HepG2 (cell line): ENCODE measurements at regions not wholly inside any gene's neighbourhood (a gene's known extent, or its start where the extent isn't known, plus 50 kb on each side); places are given as distances from the start of the nearest gene placed in this dataset.

ENCODE experiments used
- CSRNP1 ChIP-seq: sonication (generic); formaldehyde crosslinking; IDR thresholded peaks from 2 replicates; pipeline ENCODE4 v1.8.1; 2023; ENCODE audit warnings: mild to moderate bottlenecking, missing genetic modification reagents
- FOXA3 ChIP-seq: IDR thresholded peaks from 2 replicates; pipeline ENCODE4 v1.6.1; 2016; ENCODE audit warnings: missing genetic modification reagents, missing compliant biosample characterization
- GPBP1L1 ChIP-seq: sonication (generic); formaldehyde crosslinking; IDR thresholded peaks from 2 replicates; pipeline ENCODE4 v1.5.0; 2020; ENCODE audit warnings: mild to moderate bottlenecking, missing genetic modification reagents
- HOXA9 ChIP-seq: sonication (generic); formaldehyde crosslinking; IDR thresholded peaks from 2 replicates; pipeline ENCODE4 v1.8.1; 2022; ENCODE audit warnings: missing genetic modification reagents, mild to moderate bottlenecking, moderate library complexity, borderline replicate concordance
- KDM5B ChIP-seq: sonication (generic); formaldehyde crosslinking; IDR thresholded peaks from 2 replicates; pipeline ENCODE4 v1.4.0; 2020; ENCODE audit warnings: missing genetic modification reagents, mild to moderate bottlenecking, borderline replicate concordance
- KMT2A ChIP-seq: sonication (generic); formaldehyde crosslinking; IDR thresholded peaks from 2 replicates; pipeline ENCODE4 v1.4.0; 2020; ENCODE audit warnings: missing genetic modification reagents
- NKX3-1 ChIP-seq: sonication (generic); formaldehyde crosslinking; IDR thresholded peaks from 2 replicates; pipeline ENCODE4 v1.5.0; 2020; ENCODE audit warnings: missing genetic modification reagents
- REST ChIP-seq, 2 experiments: IDR thresholded peaks; 2 replicates each; pipeline ENCODE4 v1.6.1; 2011 to 2012; ENCODE audit warnings: low read length in 2 of 2, borderline replicate concordance in 1 of 2, low read depth in 1 of 2, mild to moderate bottlenecking in 1 of 2, moderate library complexity in 1 of 2
- SUZ12 ChIP-seq: fragments of 150-350 bp; IDR thresholded peaks from 2 replicates; pipeline ENCODE4 v1.6.1; 2014; ENCODE audit warnings: low read depth, low read length
- TGIF2 ChIP-seq: IDR thresholded peaks from 2 replicates; pipeline ENCODE4 v1.6.1; 2016; ENCODE audit warnings: control low read depth, missing compliant biosample characterization
- ZBTB43 ChIP-seq: sonication (generic); formaldehyde crosslinking; conservative IDR thresholded peaks from 2 replicates; pipeline ENCODE4 v1.4.0; 2020; ENCODE audit warnings: missing genetic modification reagents
- ZNF180 ChIP-seq: sonication (generic); formaldehyde crosslinking; IDR thresholded peaks from 2 replicates; pipeline ENCODE4 v1.4.0; 2020; ENCODE audit warnings: low read depth, missing genetic modification reagents, borderline replicate concordance
- ZNF282 ChIP-seq: fragments of 450-650 bp; IDR thresholded peaks from 2 replicates; pipeline ENCODE4 v1.6.1; 2018; ENCODE audit not compliant: partially characterized antibody
- ZNF574 ChIP-seq: sonication (generic); formaldehyde crosslinking; IDR thresholded peaks from 2 replicates; pipeline ENCODE4 v1.4.0; 2020; ENCODE audit warnings: missing genetic modification reagents
- ZNF614 ChIP-seq: IDR thresholded peaks from 2 replicates; pipeline ENCODE4 v1.6.1; 2018; ENCODE audit warnings: missing biosample characterization, missing genetic modification reagents, inconsistent platforms, borderline replicate concordance
- ZNF703 ChIP-seq: sonication (generic); formaldehyde crosslinking; IDR thresholded peaks from 2 replicates; pipeline ENCODE4 v1.5.1; 2020; ENCODE audit warnings: missing genetic modification reagents, mild to moderate bottlenecking, moderate library complexity, borderline replicate concordance
- ZNF749 ChIP-seq: sonication (generic); formaldehyde crosslinking; IDR thresholded peaks from 2 replicates; pipeline ENCODE4 v1.8.0; 2022; ENCODE audit warnings: mild to moderate bottlenecking, missing genetic modification reagents, moderate library complexity, borderline replicate concordance
- ZNF83 ChIP-seq: sonication (generic); formaldehyde crosslinking; IDR thresholded peaks from 2 replicates; pipeline ENCODE4 v1.4.0; 2020; ENCODE audit warnings: missing genetic modification reagents, mild to moderate bottlenecking, borderline replicate concordance

- TF ChIP-seq CSRNP1 (CRISPR knock-in tag) (no peak), GPBP1L1 (CRISPR knock-in tag) (no peak), HOXA9 (CRISPR knock-in tag) (no peak), ZNF83 (no peak), KMT2A (CRISPR knock-in tag) (no peak), REST (IDR thresholded peaks at IDR 0.05; ENCODE audit: borderline replicate concordance in 1 of 2, low read depth in 1 of 2, low read length in 2 of 2) (no peak), ZNF180 (CRISPR knock-in tag) (no peak), ZNF703 (no peak), FOXA3 (peak; percentile 37; the same call in 1 of the 2 replicates), NKX3-1 (CRISPR knock-in tag) (no peak), ZNF574 (no peak), ZNF282 (no peak), KDM5B (CRISPR knock-in tag) (no peak), TGIF2 (CRISPR knock-in tag) (no peak; the same call in 1 of the 2 replicates), ZNF749 (no peak), SUZ12 (no peak), ZBTB43 (CRISPR knock-in tag) (no peak), ZNF614 (CRISPR knock-in tag) (peak; percentile 46; the same call in 1 of the 2 replicates)
Observed at GRCh38 chr3:187828579-187829452, 83.5 kb upstream of the BCL6 start (continued).
